AG09309 (cell line): ENCODE measurements at regions not wholly inside any gene's neighbourhood (a gene's known extent, or its start where the extent isn't known, plus 50 kb on each side); places are given as distances from the start of the nearest gene placed in this dataset.

Source experiments
- DNase-seq: peaks from one replicate; pipeline ENCODE4 v3.0.0-alpha.2; 2010; ENCODE audit warnings: low read depth
- H3K4me3 ChIP-seq: 2 replicates; pipeline ENCODE4 v1.5.1; 2011; ENCODE audit warnings: mild to moderate bottlenecking, low read depth, low read length, moderate library complexity; ENCODE audit not compliant: control insufficient read depth
- CTCF ChIP-seq: IDR thresholded peaks from 2 replicates; pipeline ENCODE4 v1.5.1; 2011; ENCODE audit warnings: mild to moderate bottlenecking, low read depth, low read length, inconsistent platforms; ENCODE audit not compliant: insufficient read depth, control insufficient read depth; ENCODE audit errors: missing control alignments

DNA sequence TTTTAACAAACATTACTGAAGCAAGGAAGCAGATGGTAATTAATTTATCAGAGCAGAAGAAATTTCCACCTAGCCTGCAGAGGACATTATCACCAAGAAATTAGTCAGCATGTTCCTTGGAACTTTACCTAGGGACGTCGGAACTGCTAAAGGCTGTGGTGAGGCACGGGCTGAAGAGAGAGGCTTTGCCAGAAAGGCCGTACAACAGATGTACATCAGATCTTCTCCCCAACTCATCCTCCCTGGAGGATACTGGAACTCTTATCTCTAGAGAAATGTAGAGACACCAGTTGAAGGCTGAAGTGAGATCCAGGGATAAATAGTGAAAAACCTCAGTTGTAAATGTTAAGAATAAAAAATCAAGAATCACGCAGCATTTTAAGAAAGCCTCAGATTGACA, 257.1 kb downstream of the SAMD5 start:
- no peak for DNase-seq
- H3K4me3 ChIP-seq, result no peak overlapping the region
- TF ChIP-seq CTCF, result no peak

- no peak overlapping the region for H3K4me3 ChIP-seq
- no peak for DNase-seq
- no peak for TF ChIP-seq CTCF
These were observed 260.5 kb downstream of the SAMD5 start for GRCh38 chr6:147768969-147769368.

DNA sequence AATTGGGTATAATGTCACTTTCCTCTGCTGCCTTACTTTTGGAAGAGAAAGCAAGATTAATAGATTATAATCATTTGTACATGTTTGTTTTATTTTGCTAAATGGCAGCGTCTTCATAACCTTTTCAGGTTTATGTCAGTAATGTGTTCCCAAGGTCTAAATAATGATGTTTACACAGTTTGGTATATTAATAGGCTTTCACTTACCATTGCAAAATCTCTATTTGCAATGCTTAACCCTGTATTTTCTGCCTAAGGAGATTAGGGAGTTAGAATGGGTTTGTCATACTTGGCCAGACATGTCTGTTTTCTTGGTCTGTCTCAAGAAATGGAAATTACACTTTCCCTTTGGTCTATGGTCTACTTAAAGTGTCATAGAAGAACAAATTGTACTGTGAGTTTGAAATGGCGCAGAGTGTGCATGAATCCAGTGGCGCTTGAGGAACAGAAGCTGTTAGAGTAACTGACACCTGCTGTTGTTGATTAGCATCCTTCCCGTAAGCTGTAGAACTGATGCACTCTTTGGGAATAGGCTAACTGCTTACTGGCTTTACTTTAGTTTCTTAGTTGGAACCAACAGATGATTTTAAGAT, 261.1 kb downstream of the SAMD5 start:
- no peak for TF ChIP-seq CTCF
- no peak for DNase-seq
- no peak overlapping the region for H3K4me3 ChIP-seq

DNA sequence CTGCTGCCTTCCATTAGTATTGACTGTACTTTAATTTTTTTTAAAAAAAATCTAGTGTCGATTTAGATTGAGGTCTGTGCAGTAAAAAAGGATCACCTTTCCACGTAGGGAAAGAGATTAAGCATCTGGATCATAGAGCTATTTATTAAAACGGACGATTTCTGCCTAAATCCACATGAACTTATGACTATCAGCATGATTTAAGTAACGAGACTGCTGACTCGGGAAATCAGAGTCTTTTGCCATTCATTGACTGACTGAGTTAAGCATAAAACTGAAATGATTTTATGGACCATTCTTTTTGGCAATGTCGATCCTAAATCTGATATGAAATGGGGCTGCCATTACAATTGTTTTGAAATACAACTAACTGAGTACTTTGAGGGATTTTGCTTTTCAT, 261.7 kb downstream of the SAMD5 start:
- no peak overlapping the region for H3K4me3 ChIP-seq
- no peak for TF ChIP-seq CTCF
- no peak for DNase-seq

GRCh38 chr6:147772724-147773123, 264.2 kb downstream of the SAMD5 start:
- TF ChIP-seq CTCF, result no peak
- H3K4me3 ChIP-seq, result no peak overlapping the region
- DNase-seq, result no peak

DNA sequence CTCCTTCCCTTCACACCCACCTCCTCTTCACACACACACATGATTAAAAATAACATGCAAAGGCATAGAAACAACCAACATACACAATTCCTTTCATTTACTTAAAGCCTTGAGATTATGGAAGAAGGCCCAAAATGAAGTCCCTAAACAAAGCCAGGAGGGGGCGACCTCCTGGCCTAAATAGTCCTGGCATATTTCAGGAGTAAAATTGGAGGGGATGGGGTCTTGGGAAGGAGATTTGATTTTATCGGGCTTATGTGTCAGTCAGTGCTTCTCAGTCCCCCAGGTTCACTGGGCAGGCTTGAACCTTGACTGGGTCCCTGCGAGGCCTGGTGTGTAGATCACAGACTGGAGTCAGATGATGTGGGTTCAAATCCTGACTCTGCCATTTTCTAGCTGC, 266.4 kb downstream of the SAMD5 start:
- peak; percentile 31 for TF ChIP-seq CTCF
- DNase-seq, result no peak
- H3K4me3 ChIP-seq, result no peak overlapping the region
